A673 (cell line): ENCODE measurements at regions not wholly inside any gene's neighbourhood (a gene's known extent, or its start where the extent isn't known, plus 50 kb on each side); places are given as distances from the start of the nearest gene placed in this dataset.

Experiments
- EZH2 ChIP-seq: fragments of 200-600 bp; sonication (generic); IDR thresholded peaks from 2 replicates; pipeline ENCODE4 v1.6.1; 2017; ENCODE audit warnings: borderline replicate concordance, low read depth, mild to moderate bottlenecking, mixed read lengths, antibody characterized with exemption, low read length; ENCODE audit not compliant: poor library complexity, severe bottlenecking
- TF ChIP-seq, protein P1 (sequence below): fragments of 300-800, 200-600 bp; sonication (generic); conservative IDR thresholded peaks from 2 replicates; pipeline ENCODE4 v1.5.1; 2017; ENCODE audit warnings: low read depth, mild to moderate bottlenecking, antibody characterized with exemption, low read length, moderate library complexity, mixed read lengths

DNA sequence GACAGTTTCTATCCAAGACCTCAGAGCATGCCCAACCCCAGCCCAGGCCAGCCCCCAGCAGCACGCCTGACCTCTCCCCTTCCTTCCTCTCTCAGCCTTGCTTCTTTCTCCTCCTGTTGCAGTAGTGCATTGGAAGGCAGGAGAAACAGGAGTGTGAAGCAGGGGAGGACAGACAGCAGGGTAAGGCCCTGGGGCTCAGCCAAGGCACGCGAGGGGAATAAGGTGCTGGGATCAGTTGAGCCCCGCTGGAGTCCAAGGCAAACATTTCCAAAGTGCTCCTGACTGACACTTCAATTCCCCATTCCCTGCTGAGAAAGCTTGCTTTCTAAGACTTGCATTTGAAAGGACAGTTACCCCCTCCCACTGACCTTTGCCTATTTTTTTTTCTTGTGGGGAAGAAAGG, 73.1 kb upstream of the OLFM4 start:
- TF ChIP-seq, protein P1, sequence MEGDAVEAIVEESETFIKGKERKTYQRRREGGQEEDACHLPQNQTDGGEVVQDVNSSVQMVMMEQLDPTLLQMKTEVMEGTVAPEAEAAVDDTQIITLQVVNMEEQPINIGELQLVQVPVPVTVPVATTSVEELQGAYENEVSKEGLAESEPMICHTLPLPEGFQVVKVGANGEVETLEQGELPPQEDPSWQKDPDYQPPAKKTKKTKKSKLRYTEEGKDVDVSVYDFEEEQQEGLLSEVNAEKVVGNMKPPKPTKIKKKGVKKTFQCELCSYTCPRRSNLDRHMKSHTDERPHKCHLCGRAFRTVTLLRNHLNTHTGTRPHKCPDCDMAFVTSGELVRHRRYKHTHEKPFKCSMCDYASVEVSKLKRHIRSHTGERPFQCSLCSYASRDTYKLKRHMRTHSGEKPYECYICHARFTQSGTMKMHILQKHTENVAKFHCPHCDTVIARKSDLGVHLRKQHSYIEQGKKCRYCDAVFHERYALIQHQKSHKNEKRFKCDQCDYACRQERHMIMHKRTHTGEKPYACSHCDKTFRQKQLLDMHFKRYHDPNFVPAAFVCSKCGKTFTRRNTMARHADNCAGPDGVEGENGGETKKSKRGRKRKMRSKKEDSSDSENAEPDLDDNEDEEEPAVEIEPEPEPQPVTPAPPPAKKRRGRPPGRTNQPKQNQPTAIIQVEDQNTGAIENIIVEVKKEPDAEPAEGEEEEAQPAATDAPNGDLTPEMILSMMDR = no peak
- TF ChIP-seq EZH2 = no peak
